ENCODE measurements at regions not wholly inside any gene's neighbourhood (a gene's known extent, or its start where the extent isn't known, plus 50 kb on each side); places are given as distances from the start of the nearest gene placed in this dataset.

- Mint-ChIP-seq H3K27ac (no peak overlapping the region), H3K4me3 (no peak overlapping the region), H3K9me3 (peaks cover 10 to 14% of the 10 kb centered on the region in 2 donors), H3K36me3 (ENCODE audit: insufficient read depth in 2 of 2) (peaks cover 2 to 7% of the 10 kb centered on the region in 2 donors), H3K27me3 (ENCODE audit: low read depth) (no peaks in the 10 kb centered on the region), H3K4me1 (ENCODE audit: low read depth) (no peaks in the 10 kb centered on the region)
- no peak for DNase-seq
- ATAC-seq (replicated peaks in 1 of 2): no peak
Observed at GRCh38 chr5:50945139-50945538, 278.7 kb downstream of the PARP8 start.

GRCh38 chr5:50947906-50948683 lies 281.7 kb downstream of the PARP8 start:
- H3K36me3 Mint-ChIP-seq (ENCODE audit: insufficient read depth in 2 of 2): peaks cover 0 to 2% of the 10 kb centered on the region in 2 donors
- no peak overlapping the region for H3K27ac Mint-ChIP-seq
- H3K4me3 Mint-ChIP-seq: no peak overlapping the region
- no peaks in the 10 kb centered on the region for H3K27me3 Mint-ChIP-seq (ENCODE audit: low read depth)
- DNase-seq: no peak
- peaks cover 6 to 7% of the 10 kb centered on the region in 2 donors for H3K9me3 Mint-ChIP-seq
- peak in 1 of 2 donors; percentile 68 for ATAC-seq (replicated peaks in 1 of 2)
- no peaks in the 10 kb centered on the region for H3K4me1 Mint-ChIP-seq (ENCODE audit: low read depth)

GRCh38 chr5:50953290-50953689 lies 286.9 kb downstream of the PARP8 start:
- no peak for ATAC-seq (replicated peaks in 1 of 2)
- Mint-ChIP-seq H3K36me3 (ENCODE audit: insufficient read depth in 2 of 2) (no peaks in the 10 kb centered on the region), H3K4me3 (no peak overlapping the region)

DNA sequence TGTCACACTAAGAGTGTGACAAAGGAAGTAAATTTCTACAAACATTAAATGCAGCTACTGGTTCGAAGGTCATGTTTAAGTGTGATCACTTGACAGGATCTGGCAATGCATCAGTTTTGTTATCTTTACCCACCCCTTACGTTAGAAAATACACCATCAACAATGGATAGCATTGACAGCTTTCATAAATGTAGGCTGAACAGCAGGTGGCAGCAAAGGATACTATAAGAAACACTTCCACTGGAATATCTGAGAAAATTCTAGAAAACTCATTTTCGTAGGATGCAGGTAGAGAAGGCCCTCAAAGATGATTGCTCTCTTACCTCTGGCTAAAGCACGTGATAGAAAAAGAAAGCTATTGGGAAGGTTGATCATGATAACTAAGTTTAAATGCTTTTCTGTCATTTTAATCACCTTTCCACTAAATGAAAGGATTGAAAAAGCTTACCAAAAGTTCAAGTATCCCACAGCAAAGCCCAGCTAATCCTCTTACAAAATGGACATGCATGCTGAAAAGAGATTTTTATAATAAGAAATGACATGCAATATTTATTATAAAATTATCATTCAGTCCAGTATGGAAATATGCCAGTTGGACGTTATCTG lies 292.5 kb downstream of the PARP8 start:
- no peaks in the 10 kb centered on the region for H3K36me3 Mint-ChIP-seq (ENCODE audit: insufficient read depth in 2 of 2)
- DNase-seq (no peak), ATAC-seq (replicated peaks in 1 of 2) (no peak)
- peaks cover 53% of the 10 kb centered on the region for H3K27me3 Mint-ChIP-seq (ENCODE audit: low read depth)
- H3K4me1 Mint-ChIP-seq (ENCODE audit: low read depth): peaks cover 9% of the 10 kb centered on the region
- H3K9me3 Mint-ChIP-seq: no peaks in the 10 kb centered on the region
- H3K27ac Mint-ChIP-seq: no peak overlapping the region
- H3K4me3 Mint-ChIP-seq: no peak overlapping the region

More at GRCh38 chr5:50953290-50953689, 286.9 kb downstream of the PARP8 start:
- no peak for DNase-seq
- H3K27me3 Mint-ChIP-seq (ENCODE audit: low read depth): peaks cover 27% of the 10 kb centered on the region
- no peaks in the 10 kb centered on the region for H3K4me1 Mint-ChIP-seq (ENCODE audit: low read depth)
- no peak overlapping the region for H3K27ac Mint-ChIP-seq
- no peaks in the 10 kb centered on the region for H3K9me3 Mint-ChIP-seq

DNA sequence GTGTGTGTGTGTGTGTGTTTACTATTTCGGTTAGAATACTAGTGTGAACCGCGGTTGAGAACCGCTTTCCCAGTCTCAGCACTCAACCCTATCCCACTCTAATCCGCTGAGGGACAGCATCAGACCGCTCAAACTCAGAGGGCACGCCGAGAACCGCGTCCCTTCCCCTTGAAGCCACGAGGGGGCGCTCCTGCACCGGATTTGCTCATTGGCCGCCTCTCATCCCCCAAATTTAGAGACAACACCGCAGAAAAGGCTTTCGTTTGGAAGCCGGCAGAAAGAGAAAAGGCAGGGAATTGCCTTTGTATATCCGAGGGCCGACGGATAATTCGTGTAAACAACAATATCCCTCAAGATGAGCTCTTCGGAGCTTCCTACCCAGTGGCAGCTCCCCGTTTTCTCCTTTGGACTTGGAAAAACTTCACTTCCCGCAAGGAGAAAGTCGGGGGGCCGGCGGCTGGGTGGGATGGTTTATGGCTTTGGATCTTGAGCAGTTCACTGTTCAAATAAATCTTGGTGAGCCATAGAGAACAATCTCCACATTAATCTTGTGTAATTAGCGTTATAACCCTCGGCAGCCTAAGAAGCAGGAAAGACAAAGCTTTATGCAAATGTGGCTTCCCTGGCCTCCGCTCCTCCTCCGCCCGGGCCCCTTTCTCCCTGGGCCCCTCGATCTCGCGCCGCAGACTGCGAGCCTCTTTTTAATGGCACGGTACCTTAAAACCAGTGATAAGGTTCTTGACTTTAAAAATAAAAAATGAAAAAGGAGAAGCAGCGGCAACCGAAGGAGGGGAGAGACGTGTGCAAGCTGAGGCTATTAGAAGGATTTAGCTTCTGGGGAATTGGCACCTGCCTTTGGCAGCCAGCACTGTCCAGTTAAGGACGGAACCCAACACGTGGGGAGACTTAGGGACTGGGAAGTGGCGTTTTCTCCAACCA lies 296.8 kb downstream of the PARP8 start:
- Mint-ChIP-seq H3K27ac (no peak overlapping the region), H3K9me3 (no peaks in the 10 kb centered on the region), H3K4me1 (ENCODE audit: low read depth) (peaks cover 45% of the 10 kb centered on the region), H3K4me3 (peak overlapping the region; percentile 74 to 89), H3K27me3 (ENCODE audit: low read depth) (peaks cover 69% of the 10 kb centered on the region), H3K36me3 (ENCODE audit: insufficient read depth in 2 of 2) (peaks cover 0 to 2% of the 10 kb centered on the region in 2 donors)
- DNase-seq (peak; percentile 63 to 77), ATAC-seq (replicated peaks in 1 of 2) (peak; percentile 82 to 83)

GRCh38 chr5:50963971-50964745 lies 297.7 kb downstream of the PARP8 start:
- H3K36me3 Mint-ChIP-seq (ENCODE audit: insufficient read depth in 2 of 2): peaks cover 1 to 2% of the 10 kb centered on the region in 2 donors
- peak overlapping the region; percentile 70 to 74 for H3K4me3 Mint-ChIP-seq
- no peak overlapping the region for H3K27ac Mint-ChIP-seq
- peaks cover 76% of the 10 kb centered on the region for H3K27me3 Mint-ChIP-seq (ENCODE audit: low read depth)
- no peaks in the 10 kb centered on the region for H3K9me3 Mint-ChIP-seq
- ATAC-seq (replicated peaks in 1 of 2) (no peak), DNase-seq (no peak)
- H3K4me1 Mint-ChIP-seq (ENCODE audit: low read depth): peaks cover 55% of the 10 kb centered on the region

GRCh38 chr5:50964746-50965653 lies 298.6 kb downstream of the PARP8 start:
- Mint-ChIP-seq H3K27me3 (ENCODE audit: low read depth) (peaks cover 78% of the 10 kb centered on the region), H3K36me3 (ENCODE audit: insufficient read depth in 2 of 2) (peaks cover 1 to 2% of the 10 kb centered on the region in 2 donors), H3K4me1 (ENCODE audit: low read depth) (peaks cover 63% of the 10 kb centered on the region), H3K27ac (no peak overlapping the region), H3K9me3 (no peaks in the 10 kb centered on the region), H3K4me3 (peak overlapping the region; percentile 70 to 74)
- DNase-seq (no peak), ATAC-seq (replicated peaks in 1 of 2) (no peak)

DNA sequence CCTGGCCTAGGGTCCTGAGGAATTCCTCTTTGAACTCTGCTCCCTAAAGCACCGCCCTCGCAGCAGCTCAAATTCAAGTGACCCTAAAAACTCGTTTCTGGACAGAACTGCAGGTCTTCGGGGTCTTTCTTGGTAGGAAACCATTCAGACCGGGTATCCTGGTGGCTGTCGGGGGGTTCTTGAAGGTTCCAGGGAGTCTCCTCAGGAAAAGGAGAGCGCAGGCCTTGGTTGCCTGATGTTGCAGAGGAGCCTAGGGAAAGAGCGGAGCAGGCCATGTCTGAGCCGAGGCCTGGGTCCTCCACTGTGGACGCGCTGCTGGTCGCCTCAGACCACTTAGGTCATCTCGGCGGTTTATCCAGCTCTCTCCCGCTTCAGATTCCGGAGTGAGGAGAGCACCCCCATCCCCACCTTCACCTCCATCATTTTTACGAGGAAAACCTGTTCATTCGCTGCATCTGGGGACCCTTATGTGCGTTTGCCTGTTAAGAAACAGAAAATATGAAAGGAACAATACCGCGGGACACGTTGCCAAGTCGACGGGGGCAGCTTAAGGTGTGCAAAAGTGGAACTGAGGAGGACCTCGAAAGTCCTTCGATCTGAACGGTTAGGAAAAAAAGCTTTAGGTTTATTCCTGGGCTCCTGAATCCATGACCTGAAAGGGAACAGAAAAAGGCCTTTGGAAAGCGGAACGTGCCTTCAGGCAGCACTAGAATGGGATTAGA lies 299.4 kb downstream of the PARP8 start:
- peak overlapping the region; percentile 70 to 80 for H3K4me3 Mint-ChIP-seq
- H3K36me3 Mint-ChIP-seq (ENCODE audit: insufficient read depth in 2 of 2): peaks cover 1 to 2% of the 10 kb centered on the region in 2 donors
- DNase-seq (no peak), ATAC-seq (replicated peaks in 1 of 2) (no peak)
- H3K27me3 Mint-ChIP-seq (ENCODE audit: low read depth): peaks cover 78% of the 10 kb centered on the region
- peaks cover 67% of the 10 kb centered on the region for H3K4me1 Mint-ChIP-seq (ENCODE audit: low read depth)
- no peaks in the 10 kb centered on the region for H3K9me3 Mint-ChIP-seq
- H3K27ac Mint-ChIP-seq: no peak overlapping the region

DNA sequence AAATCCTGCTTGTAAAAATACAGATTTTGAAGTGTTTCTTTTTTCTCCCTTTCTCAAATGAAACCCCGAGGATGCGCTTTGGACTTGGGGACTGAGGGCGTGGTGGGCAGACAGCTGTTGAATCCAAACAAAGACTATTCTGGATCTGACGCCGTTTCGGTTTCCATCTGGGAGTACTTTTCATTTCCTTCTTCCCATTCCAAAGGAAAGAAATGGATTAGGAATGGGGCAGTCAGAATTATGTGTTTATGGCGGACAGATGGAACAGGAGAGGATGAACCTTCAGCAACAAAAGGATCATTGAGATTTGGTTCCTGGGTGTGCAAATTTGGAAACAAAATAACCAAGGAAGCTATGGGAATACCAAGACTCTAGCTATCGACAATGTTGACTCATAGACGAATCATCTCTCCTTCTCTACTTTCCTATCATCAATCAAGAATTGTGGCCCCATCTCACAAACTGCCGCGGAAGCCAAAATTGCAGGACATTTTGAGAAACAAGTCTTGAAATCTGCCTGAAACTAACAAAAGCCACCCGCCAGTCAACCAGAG lies 300.6 kb downstream of the PARP8 start:
- H3K4me1 Mint-ChIP-seq (ENCODE audit: low read depth): peaks cover 67% of the 10 kb centered on the region
- peak overlapping the region; percentile 70 to 80 for H3K4me3 Mint-ChIP-seq
- H3K27ac Mint-ChIP-seq: no peak overlapping the region
- no peak for DNase-seq
- peaks cover 1 to 2% of the 10 kb centered on the region in 2 donors for H3K36me3 Mint-ChIP-seq (ENCODE audit: insufficient read depth in 2 of 2)
- no peaks in the 10 kb centered on the region for H3K9me3 Mint-ChIP-seq
- ATAC-seq (replicated peaks in 1 of 2): no peak
- H3K27me3 Mint-ChIP-seq (ENCODE audit: low read depth): peaks cover 84% of the 10 kb centered on the region

DNA sequence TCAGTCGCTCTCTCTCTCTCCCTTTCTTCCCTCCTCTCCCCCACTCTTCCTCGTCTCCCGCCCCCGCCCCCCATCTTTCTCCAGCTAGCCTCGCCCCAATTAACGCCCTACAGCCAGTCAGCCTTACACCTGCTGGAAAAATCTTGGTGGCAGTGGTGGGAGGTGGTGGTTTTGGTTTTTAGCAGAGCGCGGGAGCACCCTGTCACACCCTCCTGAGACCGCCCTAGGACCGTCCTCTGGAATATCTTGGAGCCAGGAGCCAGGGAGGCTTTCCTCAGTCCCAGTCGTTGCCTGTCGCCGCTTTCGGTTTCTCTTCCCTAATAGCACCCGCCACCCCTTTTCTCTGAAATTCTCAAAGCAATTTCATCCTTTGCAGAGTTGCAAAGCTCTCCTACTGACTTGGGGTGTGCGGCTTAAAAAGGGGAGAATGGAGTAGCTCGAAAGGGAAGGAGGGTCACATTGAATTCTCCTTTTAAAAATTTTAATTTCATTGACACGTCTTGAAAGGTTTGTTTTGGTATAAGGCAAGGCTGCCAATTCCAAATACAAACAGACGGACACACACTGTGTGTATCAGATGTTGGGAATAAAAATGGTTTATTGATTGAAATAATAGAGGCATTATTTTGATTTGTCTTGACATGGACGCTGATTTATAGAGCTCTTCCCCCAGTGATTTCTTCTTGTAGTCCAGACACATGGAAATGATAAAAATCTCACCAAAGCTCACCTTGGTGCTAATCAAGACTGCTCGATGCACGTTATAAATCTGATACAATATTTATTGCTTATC lies 301.3 kb downstream of the PARP8 start:
- peaks cover 67% of the 10 kb centered on the region for H3K4me1 Mint-ChIP-seq (ENCODE audit: low read depth)

More for the DNA sequence above, 301.3 kb downstream of the PARP8 start:
- H3K36me3 Mint-ChIP-seq (ENCODE audit: insufficient read depth in 2 of 2): peaks cover 1 to 2% of the 10 kb centered on the region in 2 donors
- ATAC-seq (replicated peaks in 1 of 2) (peak in 1 of 2 donors; percentile 15), DNase-seq (no peak)
- H3K27ac Mint-ChIP-seq: no peak overlapping the region
- H3K4me3 Mint-ChIP-seq: peak overlapping the region; percentile 70 to 80
- H3K27me3 Mint-ChIP-seq (ENCODE audit: low read depth): peaks cover 84% of the 10 kb centered on the region
- H3K9me3 Mint-ChIP-seq: no peaks in the 10 kb centered on the region

Data from activated T-cell treated with anti-CD3 and anti-CD28 coated beads, Interleukin-2, amount 50 U/mL, for 72 hours (primary cell).